Left ventricle myocardium inferior (tissue), 1 donor: ENCODE measurements at regions not wholly inside any gene's neighbourhood (a gene's known extent, or its start where the extent isn't known, plus 50 kb on each side); places are given as distances from the start of the nearest gene placed in this dataset.

Experiments
- DNase-seq: peaks from one replicate; pipeline ENCODE4 v3.0.0-alpha.2; 2020
- H3K27ac ChIP-seq: fragments of 200-600 bp; replicated peaks from 2 replicates; pipeline ENCODE4 v1.8.0; 2021
- H3K27me3 ChIP-seq: fragments of 200-600 bp; 2 replicates; pipeline ENCODE4 v1.8.0; 2021; ENCODE audit warnings: low read depth
- H3K36me3 ChIP-seq: fragments of 200-600 bp; 2 replicates; pipeline ENCODE4 v1.8.0; 2021
- H3K4me1 ChIP-seq: fragments of 200-600 bp; 2 replicates; pipeline ENCODE4 v1.8.0; 2021
- H3K4me3 ChIP-seq: fragments of 200-600 bp; 2 replicates; pipeline ENCODE4 v1.8.0; 2021; ENCODE audit warnings: mild to moderate bottlenecking, moderate library complexity
- H3K9me3 ChIP-seq: fragments of 200-600 bp; replicated peaks from 2 replicates; pipeline ENCODE4 v1.8.0; 2021
- CTCF ChIP-seq: fragments of 200-600 bp; IDR thresholded peaks from 2 replicates; pipeline ENCODE4 v1.8.0; 2021; ENCODE audit warnings: antibody characterized with exemption, mild to moderate bottlenecking, borderline replicate concordance
- intact Hi-C: fragments of 100-400 bp; cut with micrococcal nuclease; formaldehyde crosslinking; loops from one replicate; pipeline ENCODE4 v1.11.0; 2022
- donor health status: DM: no; HTN: yes; CAD: no; lungs with severe emphysema.

- Histone ChIP-seq H3K4me3 (no peak overlapping the region), H3K27me3 (no peaks in the 10 kb centered on the region), H3K27ac (no peak overlapping the region), H3K9me3 (no peaks in the 10 kb centered on the region), H3K4me1 (no peaks in the 10 kb centered on the region), H3K36me3 (no peaks in the 10 kb centered on the region)
- DNase-seq, result no peak
- TF ChIP-seq CTCF, result no peak
- intact Hi-C loops, result no loop called here
Observed at GRCh38 chrX:10926891-10927290, 184.2 kb upstream of the HCCS start.

- no peaks in the 10 kb centered on the region for H3K36me3 ChIP-seq
- TF ChIP-seq CTCF, result no peak
- no peaks in the 10 kb centered on the region for H3K4me1 ChIP-seq
- no peak overlapping the region for H3K4me3 ChIP-seq
- no peaks in the 10 kb centered on the region for H3K27me3 ChIP-seq
- intact Hi-C loops, result no loop called here
- no peaks in the 10 kb centered on the region for H3K9me3 ChIP-seq
- DNase-seq, result no peak
- no peak overlapping the region for H3K27ac ChIP-seq
Observed at GRCh38 chrX:10929747-10930146, 181.4 kb upstream of the HCCS start.

- intact Hi-C loops, result no loop called here
Observed at GRCh38 chrX:10930151-10930550, 181.0 kb upstream of the HCCS start.

DNA sequence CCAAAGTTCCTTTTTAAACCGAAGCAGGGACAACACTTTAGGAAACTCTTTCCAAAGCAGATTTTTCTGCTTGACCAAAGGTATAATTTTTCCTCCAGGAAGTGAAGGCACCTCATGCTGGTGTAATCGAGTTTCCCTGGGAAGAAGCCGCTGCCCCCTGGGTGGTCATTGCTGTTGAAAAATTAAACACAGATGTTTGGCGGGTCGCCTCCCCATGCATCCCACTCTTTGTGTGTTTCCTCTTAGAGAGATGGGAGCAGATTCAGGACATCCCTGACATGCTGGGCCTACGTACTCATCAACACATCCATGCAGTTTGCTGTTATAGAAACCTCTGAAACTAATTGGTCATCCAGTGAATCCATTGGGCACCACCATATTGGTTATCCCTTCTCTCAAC is 179.2 kb upstream of the HCCS start:
- no peak for TF ChIP-seq CTCF
- H3K9me3 ChIP-seq, result no peaks in the 10 kb centered on the region
- H3K36me3 ChIP-seq, result no peaks in the 10 kb centered on the region
- DNase-seq, result no peak
- H3K4me3 ChIP-seq, result no peak overlapping the region
- H3K27me3 ChIP-seq, result no peaks in the 10 kb centered on the region
- intact Hi-C loops, result no loop called here
- H3K4me1 ChIP-seq, result no peaks in the 10 kb centered on the region
- no peak overlapping the region for H3K27ac ChIP-seq

More at GRCh38 chrX:10930151-10930550, 181.0 kb upstream of the HCCS start:
- H3K4me3 ChIP-seq, result no peak overlapping the region
- H3K9me3 ChIP-seq, result no peaks in the 10 kb centered on the region
- no peaks in the 10 kb centered on the region for H3K36me3 ChIP-seq
- H3K27me3 ChIP-seq, result no peaks in the 10 kb centered on the region
- TF ChIP-seq CTCF, result no peak
- H3K4me1 ChIP-seq, result no peaks in the 10 kb centered on the region
- no peak for DNase-seq
- H3K27ac ChIP-seq, result no peak overlapping the region

DNA sequence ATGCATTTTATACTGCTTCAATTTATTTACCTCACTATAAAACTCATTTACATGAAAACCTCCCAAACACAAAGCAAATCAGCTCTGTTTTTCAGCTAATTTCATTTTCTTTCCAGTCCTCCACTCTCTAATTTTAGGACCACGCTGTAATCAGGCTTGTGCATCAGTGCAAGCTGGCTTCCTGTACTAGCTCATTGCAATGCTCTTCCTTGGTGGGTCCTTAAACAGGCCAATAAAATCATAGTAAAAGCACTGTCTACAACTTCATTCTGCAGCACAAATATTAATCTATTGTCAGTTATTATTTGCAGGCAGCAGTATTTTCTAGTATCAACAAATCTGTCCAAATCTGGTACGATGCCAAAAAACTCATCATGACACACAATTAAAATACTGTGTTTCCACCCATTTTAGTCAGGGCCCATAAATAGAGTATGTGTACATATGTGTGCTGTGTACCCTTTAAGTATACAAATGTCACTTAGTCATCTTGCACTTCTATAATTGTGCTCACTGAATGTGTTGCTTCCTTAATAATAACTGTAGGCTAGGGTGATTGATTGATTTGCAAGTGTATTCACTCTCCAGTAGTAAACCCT is 178.2 kb upstream of the HCCS start:
- Histone ChIP-seq H3K4me3 (no peak overlapping the region), H3K9me3 (no peaks in the 10 kb centered on the region), H3K4me1 (no peaks in the 10 kb centered on the region), H3K36me3 (no peaks in the 10 kb centered on the region), H3K27me3 (no peaks in the 10 kb centered on the region), H3K27ac (no peak overlapping the region)
- TF ChIP-seq CTCF, result no peak
- no peak for DNase-seq
- intact Hi-C loops, result no loop called here
